Type B pancreatic cell (in vitro differentiated cells): ENCODE measurements at regions not wholly inside any gene's neighbourhood (a gene's known extent, or its start where the extent isn't known, plus 50 kb on each side); places are given as distances from the start of the nearest gene placed in this dataset.

Experiments
- DNase-seq: peaks from one replicate; pipeline ENCODE4 v3.0.0; 2021; ENCODE audit warnings: mixed read lengths; ENCODE audit not compliant: unreplicated experiment; ENCODE audit errors: extremely low spot score
- H3K27ac Mint-ChIP-seq: 2 replicates; pipeline ENCODE4 v1.8.0; 2021; ENCODE audit warnings: mild to moderate bottlenecking, mixed read lengths
- H3K27me3 Mint-ChIP-seq: 2 replicates; pipeline ENCODE4 v1.8.0; 2021; ENCODE audit warnings: mixed read lengths
- H3K36me3 Mint-ChIP-seq: 2 replicates; pipeline ENCODE4 v1.8.0; 2021; ENCODE audit warnings: mixed read lengths
- H3K4me1 Mint-ChIP-seq: one replicate; pipeline ENCODE4 v1.8.0; 2021; ENCODE audit warnings: mixed read lengths; ENCODE audit not compliant: unreplicated experiment
- H3K4me3 Mint-ChIP-seq: 2 replicates; pipeline ENCODE4 v1.8.0; 2021; ENCODE audit warnings: mild to moderate bottlenecking, mixed read lengths
- H3K9me3 Mint-ChIP-seq: 2 replicates; pipeline ENCODE4 v1.8.0; 2021; ENCODE audit warnings: mixed read lengths
- TF ChIP-seq, protein P1 (sequence below): fragments of 200-600 bp; sonication (generic); conservative IDR thresholded peaks from 2 replicates; pipeline ENCODE4 v1.5.0; 2021; ENCODE audit warnings: antibody characterized with exemption, mild to moderate bottlenecking

DNA sequence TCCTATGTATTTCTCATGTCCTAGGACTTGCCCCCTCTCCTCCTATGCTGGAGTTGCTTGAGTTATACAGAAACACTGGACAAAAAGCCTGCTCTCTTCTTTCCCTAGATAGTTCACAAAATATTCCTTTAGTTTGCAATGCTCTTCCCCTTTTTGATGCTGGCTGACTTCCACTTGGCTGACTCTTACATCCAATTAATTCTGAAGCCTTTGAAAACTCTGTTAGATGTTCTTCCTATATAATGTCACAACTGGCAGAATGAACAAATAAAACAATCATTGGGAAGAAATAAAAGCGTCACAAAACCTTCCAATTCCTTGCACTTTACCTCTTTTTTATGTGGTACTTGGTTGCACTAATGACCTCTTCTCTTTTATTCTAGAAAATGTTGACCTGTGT is 253.8 kb upstream of the CITED2 start:
- H3K9me3 Mint-ChIP-seq: peaks cover 7% of the 10 kb centered on the region
- H3K4me3 Mint-ChIP-seq: no peak overlapping the region
- no peak overlapping the region for H3K27ac Mint-ChIP-seq
- H3K36me3 Mint-ChIP-seq: no peaks in the 10 kb centered on the region
- no peaks in the 10 kb centered on the region for H3K27me3 Mint-ChIP-seq
- H3K4me1 Mint-ChIP-seq: peaks cover 11% of the 10 kb centered on the region
- TF ChIP-seq, protein P1, sequence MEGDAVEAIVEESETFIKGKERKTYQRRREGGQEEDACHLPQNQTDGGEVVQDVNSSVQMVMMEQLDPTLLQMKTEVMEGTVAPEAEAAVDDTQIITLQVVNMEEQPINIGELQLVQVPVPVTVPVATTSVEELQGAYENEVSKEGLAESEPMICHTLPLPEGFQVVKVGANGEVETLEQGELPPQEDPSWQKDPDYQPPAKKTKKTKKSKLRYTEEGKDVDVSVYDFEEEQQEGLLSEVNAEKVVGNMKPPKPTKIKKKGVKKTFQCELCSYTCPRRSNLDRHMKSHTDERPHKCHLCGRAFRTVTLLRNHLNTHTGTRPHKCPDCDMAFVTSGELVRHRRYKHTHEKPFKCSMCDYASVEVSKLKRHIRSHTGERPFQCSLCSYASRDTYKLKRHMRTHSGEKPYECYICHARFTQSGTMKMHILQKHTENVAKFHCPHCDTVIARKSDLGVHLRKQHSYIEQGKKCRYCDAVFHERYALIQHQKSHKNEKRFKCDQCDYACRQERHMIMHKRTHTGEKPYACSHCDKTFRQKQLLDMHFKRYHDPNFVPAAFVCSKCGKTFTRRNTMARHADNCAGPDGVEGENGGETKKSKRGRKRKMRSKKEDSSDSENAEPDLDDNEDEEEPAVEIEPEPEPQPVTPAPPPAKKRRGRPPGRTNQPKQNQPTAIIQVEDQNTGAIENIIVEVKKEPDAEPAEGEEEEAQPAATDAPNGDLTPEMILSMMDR: no peak
- no peak for DNase-seq

DNA sequence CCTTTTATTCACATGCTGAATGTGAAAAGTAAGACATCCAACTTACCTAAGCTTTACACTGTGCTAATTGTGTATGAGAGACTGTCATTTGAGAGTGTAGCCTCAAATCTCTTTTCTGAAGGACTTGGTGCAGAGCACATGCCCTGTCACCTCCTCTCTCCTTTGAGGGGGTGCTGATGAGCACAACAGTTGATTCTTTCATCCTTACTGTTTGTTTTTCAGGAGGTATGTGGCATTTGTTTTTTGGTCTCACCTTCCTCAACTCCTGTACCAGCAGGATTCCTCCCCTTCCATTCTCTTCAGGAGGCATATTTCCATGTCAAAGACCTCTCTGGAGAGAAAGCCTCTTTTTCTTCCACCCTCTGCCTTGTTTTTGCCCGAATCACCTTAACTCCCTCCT is 252.6 kb upstream of the CITED2 start:
- Mint-ChIP-seq H3K27me3 (no peaks in the 10 kb centered on the region), H3K4me3 (no peak overlapping the region), H3K4me1 (peaks cover 11% of the 10 kb centered on the region), H3K36me3 (no peaks in the 10 kb centered on the region), H3K9me3 (peaks cover 7% of the 10 kb centered on the region), H3K27ac (no peak overlapping the region)
- TF ChIP-seq, protein P1: no peak
- no peak for DNase-seq

DNA sequence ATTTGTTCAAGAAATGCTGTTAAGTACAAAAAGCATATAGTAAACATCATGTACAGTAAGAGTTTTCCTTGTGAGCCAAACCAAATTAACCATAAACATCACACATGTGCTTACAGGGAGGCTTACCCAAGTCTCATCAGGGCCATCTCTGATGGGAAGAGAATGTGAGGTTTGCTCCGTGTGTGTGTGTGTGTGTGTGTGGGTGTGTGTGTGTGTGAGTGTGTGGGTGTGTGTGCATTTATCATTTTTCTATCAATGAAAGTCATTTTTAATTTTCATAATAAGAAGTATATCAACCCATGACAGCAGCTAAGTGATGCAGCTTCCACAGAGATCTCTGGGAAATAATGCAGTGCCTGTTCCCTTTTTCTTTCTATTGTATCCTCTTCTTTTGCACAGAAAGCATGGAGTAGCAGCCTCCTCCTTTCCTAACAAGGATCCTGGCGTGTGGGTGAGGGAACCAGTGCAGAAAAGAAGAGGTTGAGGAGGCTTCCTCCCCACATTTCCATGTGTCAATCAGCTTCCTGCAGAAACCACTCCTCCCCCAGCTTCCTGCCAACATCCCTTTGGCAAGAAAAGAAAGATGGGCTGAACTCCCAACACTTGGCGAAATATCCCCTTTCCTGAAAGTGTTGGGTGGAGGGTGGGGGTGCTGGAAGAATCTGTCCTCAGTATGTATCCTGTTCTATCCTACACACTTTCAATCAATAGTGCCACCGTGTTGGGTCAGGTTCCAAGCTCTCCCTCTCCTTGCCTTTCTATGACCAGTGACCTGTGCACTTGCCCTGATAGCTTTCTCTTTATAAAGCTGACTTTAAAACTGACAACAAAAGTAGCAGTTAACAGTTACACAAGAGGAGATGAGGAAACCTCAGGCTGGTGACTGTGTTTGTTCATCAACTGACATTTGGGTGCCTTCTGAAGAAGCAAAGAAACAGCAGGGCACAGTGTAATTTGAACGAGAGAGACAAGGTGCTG is 251.8 kb upstream of the CITED2 start:
- H3K4me3 Mint-ChIP-seq: no peak overlapping the region
- no peaks in the 10 kb centered on the region for H3K36me3 Mint-ChIP-seq
- no peak overlapping the region for H3K27ac Mint-ChIP-seq
- H3K4me1 Mint-ChIP-seq: peaks cover 11% of the 10 kb centered on the region
- no peaks in the 10 kb centered on the region for H3K27me3 Mint-ChIP-seq
- no peak for DNase-seq
- H3K9me3 Mint-ChIP-seq: peaks cover 7% of the 10 kb centered on the region
- TF ChIP-seq, protein P1: no peak

DNA sequence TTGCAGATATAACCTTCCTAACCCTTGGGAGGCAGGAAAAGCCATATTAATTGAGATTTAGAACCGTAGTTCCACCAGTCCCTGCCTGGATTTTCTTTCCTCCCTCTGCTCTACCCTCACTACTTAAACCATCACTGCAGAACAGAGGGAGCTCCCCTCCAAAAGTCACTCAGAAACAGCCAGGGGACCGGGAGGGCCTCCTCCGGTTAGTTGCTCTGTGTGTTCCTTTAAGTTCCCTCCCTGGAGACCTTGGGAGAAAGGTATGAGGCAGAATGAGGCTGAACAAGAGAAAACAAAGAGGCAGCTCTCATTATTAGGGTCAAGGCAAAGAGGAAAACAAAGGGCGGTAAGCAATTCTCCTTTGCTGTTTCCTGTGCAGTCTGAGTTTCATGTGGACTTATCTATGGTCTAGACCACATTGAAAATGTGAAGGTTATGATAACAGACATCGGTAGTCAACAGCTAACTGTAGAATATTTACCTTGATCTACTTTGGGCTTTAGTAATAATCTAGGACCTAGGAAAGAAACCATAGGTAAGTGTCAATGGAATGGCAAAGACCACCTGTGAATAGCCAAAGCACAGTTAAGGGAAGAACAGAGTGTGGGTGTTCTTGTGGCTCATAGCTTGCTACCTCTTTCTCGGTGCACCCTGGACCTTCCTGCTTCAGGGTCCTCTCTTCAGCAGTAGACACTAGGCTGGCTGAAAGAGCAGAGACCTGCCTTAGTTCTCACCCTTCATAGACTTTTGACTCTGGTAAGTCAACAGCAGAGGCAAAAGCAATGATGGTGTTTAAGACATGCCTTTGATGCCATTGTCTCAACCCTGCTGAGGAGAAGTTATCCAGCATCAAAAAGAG is 250.9 kb upstream of the CITED2 start:
- no peaks in the 10 kb centered on the region for H3K27me3 Mint-ChIP-seq
- H3K27ac Mint-ChIP-seq: no peak overlapping the region
- TF ChIP-seq, protein P1: no peak
- peaks cover 7% of the 10 kb centered on the region for H3K9me3 Mint-ChIP-seq
- no peak for DNase-seq
- H3K4me1 Mint-ChIP-seq: peaks cover 11% of the 10 kb centered on the region
- H3K36me3 Mint-ChIP-seq: no peaks in the 10 kb centered on the region
- no peak overlapping the region for H3K4me3 Mint-ChIP-seq

DNA sequence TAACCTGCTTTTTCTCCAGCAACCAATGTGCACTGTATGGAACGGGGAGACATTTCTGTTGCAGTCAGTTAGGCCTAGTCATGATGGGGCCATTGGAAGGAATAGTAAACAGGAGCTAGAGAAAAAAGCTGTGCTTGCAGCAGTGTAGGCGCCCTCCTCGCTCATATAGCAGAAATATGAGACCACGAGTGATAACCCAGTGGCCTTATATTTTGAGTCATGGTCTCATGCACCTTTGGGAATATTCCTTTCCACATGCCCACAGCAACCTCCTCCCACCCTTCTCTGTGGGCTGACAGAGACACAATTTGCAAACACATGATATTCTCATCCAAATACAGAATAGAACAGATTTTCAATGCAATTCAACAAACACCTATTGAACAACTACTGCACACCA is 248.9 kb upstream of the CITED2 start:
- Mint-ChIP-seq H3K27ac (no peak overlapping the region), H3K27me3 (no peaks in the 10 kb centered on the region)

More for the DNA sequence above, 248.9 kb upstream of the CITED2 start:
- H3K9me3 Mint-ChIP-seq: peaks cover 3% of the 10 kb centered on the region
- DNase-seq: no peak
- peaks cover 11% of the 10 kb centered on the region for H3K4me1 Mint-ChIP-seq
- H3K36me3 Mint-ChIP-seq: no peaks in the 10 kb centered on the region
- no peak overlapping the region for H3K4me3 Mint-ChIP-seq
- TF ChIP-seq, protein P1: no peak
